ENCODE measurements at regions not wholly inside any gene's neighbourhood (a gene's known extent, or its start where the extent isn't known, plus 50 kb on each side); places are given as distances from the start of the nearest gene placed in this dataset.

DNA sequence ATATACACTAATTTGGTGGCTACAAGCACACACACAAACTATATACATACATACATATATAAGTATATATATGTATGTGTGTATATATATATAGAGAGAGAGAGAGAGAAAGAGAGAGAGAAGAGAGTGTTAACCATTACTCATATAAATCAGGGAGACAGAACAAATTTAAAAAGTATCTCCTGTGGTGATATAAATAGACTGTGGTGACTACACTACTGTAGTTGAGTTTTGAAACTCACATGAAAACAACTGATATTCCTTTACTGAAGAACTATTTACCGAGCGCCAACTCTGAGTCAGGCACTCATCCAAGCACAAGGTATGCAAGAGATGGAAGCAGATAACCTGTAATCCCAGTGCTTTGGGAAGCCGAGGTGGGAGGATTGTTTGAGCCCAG lies 67.3 kb upstream of the ANO6 start:
- CTCF ChIA-PET = no interaction called here
- ATAC-seq (no peak), DNase-seq (no peak)
- Mint-ChIP-seq H3K4me3 (no peak overlapping the region), H3K9me3 (ENCODE audit: low read depth) (peaks cover 9% of the 10 kb centered on the region), H3K4me1 (no peaks in the 10 kb centered on the region), H3K27me3 (peaks cover 2% of the 10 kb centered on the region), H3K27ac (no peak overlapping the region), H3K36me3 (ENCODE audit: low read depth) (no peaks in the 10 kb centered on the region)
- POLR2A ChIA-PET = no interaction called here
- intact Hi-C loops (cut with DNase I, micrococcal nuclease) = no loop called here

DNA sequence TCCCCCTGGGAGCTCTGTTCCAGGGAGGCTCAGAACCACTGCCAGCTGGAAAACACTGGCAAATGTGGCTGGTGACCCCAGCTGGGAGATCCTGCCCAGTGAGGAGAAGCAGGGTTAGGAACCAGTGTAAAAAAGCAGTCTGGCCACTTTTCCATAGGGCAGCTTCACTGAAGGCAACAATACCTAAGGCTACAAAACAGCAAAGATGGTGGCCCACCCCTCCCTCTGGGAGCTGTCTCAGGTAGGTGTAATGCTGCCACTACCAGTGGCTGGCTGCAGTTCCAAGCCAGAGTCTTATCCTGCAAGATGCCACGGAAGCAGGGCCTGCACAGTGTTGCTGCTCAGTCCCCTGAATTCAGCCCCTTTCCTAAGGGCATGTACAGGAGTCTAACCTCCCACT lies 50.6 kb upstream of the ANO6 start:
- ChIA-PET CTCF (interaction anchor here (0.7 to 1.2 kb wide), 3 partner anchors 11 to 197 kb away, joined by 3 to 4 read pairs (median 3); no protein-coding TSS in a partner anchor), POLR2A (interaction anchor here (0.6 kb wide), 1 partner anchor 50 kb away, joined by 3 read pairs; the partner anchor contains the start of gene ANO6)
- H3K27me3 Mint-ChIP-seq = peaks cover 12% of the 10 kb centered on the region
- H3K4me3 Mint-ChIP-seq = no peak overlapping the region
- no peaks in the 10 kb centered on the region for H3K4me1 Mint-ChIP-seq
- intact Hi-C loops (cut with DNase I, micrococcal nuclease) = no loop called here
- ATAC-seq = no peak
- H3K27ac Mint-ChIP-seq = no peak overlapping the region
- H3K36me3 Mint-ChIP-seq (ENCODE audit: low read depth) = peaks cover 3% of the 10 kb centered on the region
- no peak for DNase-seq
- peaks cover 16% of the 10 kb centered on the region for H3K9me3 Mint-ChIP-seq (ENCODE audit: low read depth)

DNA sequence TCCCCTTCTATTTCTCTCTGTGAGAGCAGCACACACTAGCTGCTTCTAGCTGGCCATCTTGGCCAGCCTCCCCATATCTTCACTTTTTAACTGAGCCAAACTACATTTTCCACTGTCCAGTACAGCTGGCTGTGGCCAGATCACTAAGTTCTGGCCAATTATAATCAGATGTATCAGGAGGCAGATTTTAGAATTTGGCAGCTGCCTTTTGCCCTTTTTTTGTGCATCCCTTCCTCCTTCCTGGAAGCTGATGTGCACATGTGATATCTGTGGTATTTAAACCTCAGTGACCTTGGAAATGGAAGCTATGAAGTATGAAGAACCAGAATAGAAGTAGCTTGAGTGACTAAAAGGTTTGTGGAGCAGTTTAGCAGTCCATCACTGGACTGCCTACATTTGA lies 49.8 kb upstream of the ANO6 start:
- no peak for ATAC-seq
- Mint-ChIP-seq H3K36me3 (ENCODE audit: low read depth) (peaks cover 3% of the 10 kb centered on the region), H3K27me3 (peaks cover 12% of the 10 kb centered on the region), H3K9me3 (ENCODE audit: low read depth) (peaks cover 11% of the 10 kb centered on the region), H3K27ac (no peak overlapping the region), H3K4me1 (no peaks in the 10 kb centered on the region), H3K4me3 (no peak overlapping the region)
- CTCF ChIA-PET = interaction anchor here (1.2 kb wide), 1 partner anchor 11 kb away, joined by 4 read pairs; no protein-coding TSS in a partner anchor
- intact Hi-C loops (cut with DNase I, micrococcal nuclease) = no loop called here
- DNase-seq = no peak
- POLR2A ChIA-PET = no interaction called here
